T-helper 2 cell treated with Interferon-gamma antibody and Interleukin-4, amounts not matched to agents 5 μg/mL and 100 μg/mL, for 36 hours (primary cell): ENCODE measurements at regions not wholly inside any gene's neighbourhood (a gene's known extent, or its start where the extent isn't known, plus 50 kb on each side); places are given as distances from the start of the nearest gene placed in this dataset.

Experiments used
- DNase-seq: peaks from one replicate; pipeline ENCODE4 v3.0.0; 2021; ENCODE audit warnings: low spot score
- H3K27ac Mint-ChIP-seq: one replicate; pipeline ENCODE4 v1.8.0; 2021; ENCODE audit warnings: mild to moderate bottlenecking, mixed read lengths
- H3K27me3 Mint-ChIP-seq: one replicate; pipeline ENCODE4 v1.8.0; 2021; ENCODE audit warnings: low read depth, mixed read lengths
- H3K36me3 Mint-ChIP-seq: one replicate; pipeline ENCODE4 v1.8.0; 2021; ENCODE audit warnings: low read depth, mixed read lengths
- H3K4me1 Mint-ChIP-seq: one replicate; pipeline ENCODE4 v1.8.0; 2021; ENCODE audit warnings: low read depth, mixed read lengths
- H3K4me3 Mint-ChIP-seq: one replicate; pipeline ENCODE4 v1.8.0; 2022; ENCODE audit warnings: mild to moderate bottlenecking, moderate library complexity, mixed read lengths
- H3K9me3 Mint-ChIP-seq: one replicate; pipeline ENCODE4 v1.8.0; 2021; ENCODE audit warnings: mixed read lengths

GRCh38 chr2:5969303-5969702, 277.1 kb downstream of the SOX11 start:
- H3K27me3 Mint-ChIP-seq: no peaks in the 10 kb centered on the region
- no peak overlapping the region for H3K27ac Mint-ChIP-seq
- no peaks in the 10 kb centered on the region for H3K36me3 Mint-ChIP-seq
- peaks cover 3% of the 10 kb centered on the region for H3K9me3 Mint-ChIP-seq
- H3K4me3 Mint-ChIP-seq: no peak overlapping the region
- no peak for DNase-seq
- no peaks in the 10 kb centered on the region for H3K4me1 Mint-ChIP-seq

- DNase-seq: no peak
- no peaks in the 10 kb centered on the region for H3K4me1 Mint-ChIP-seq
- H3K9me3 Mint-ChIP-seq: peaks cover 3% of the 10 kb centered on the region
- no peak overlapping the region for H3K27ac Mint-ChIP-seq
- H3K4me3 Mint-ChIP-seq: no peak overlapping the region
- H3K27me3 Mint-ChIP-seq: no peaks in the 10 kb centered on the region
- H3K36me3 Mint-ChIP-seq: no peaks in the 10 kb centered on the region
Observed at GRCh38 chr2:5970347-5970746, 278.2 kb downstream of the SOX11 start.

- Mint-ChIP-seq H3K4me1 (no peaks in the 10 kb centered on the region), H3K27me3 (no peaks in the 10 kb centered on the region), H3K27ac (no peak overlapping the region), H3K36me3 (no peaks in the 10 kb centered on the region), H3K4me3 (no peak overlapping the region), H3K9me3 (peaks cover 3% of the 10 kb centered on the region)
- DNase-seq: no peak
Observed at GRCh38 chr2:5974477-5974876, 282.3 kb downstream of the SOX11 start.

- no peaks in the 10 kb centered on the region for H3K36me3 Mint-ChIP-seq
- no peaks in the 10 kb centered on the region for H3K27me3 Mint-ChIP-seq
- H3K27ac Mint-ChIP-seq: no peak overlapping the region
- peaks cover 3% of the 10 kb centered on the region for H3K9me3 Mint-ChIP-seq
- H3K4me3 Mint-ChIP-seq: no peak overlapping the region
- no peak for DNase-seq
- H3K4me1 Mint-ChIP-seq: no peaks in the 10 kb centered on the region
Observed at GRCh38 chr2:5975401-5975800, 283.2 kb downstream of the SOX11 start.

GRCh38 chr2:5976531-5977065, 284.4 kb downstream of the SOX11 start:
- Mint-ChIP-seq H3K9me3 (no peaks in the 10 kb centered on the region), H3K27ac (no peak overlapping the region), H3K4me1 (no peaks in the 10 kb centered on the region), H3K27me3 (no peaks in the 10 kb centered on the region), H3K4me3 (no peak overlapping the region), H3K36me3 (no peaks in the 10 kb centered on the region)
- no peak for DNase-seq

GRCh38 chr2:5977477-5977876, 285.3 kb downstream of the SOX11 start:
- no peaks in the 10 kb centered on the region for H3K4me1 Mint-ChIP-seq
- no peaks in the 10 kb centered on the region for H3K27me3 Mint-ChIP-seq
- H3K27ac Mint-ChIP-seq: no peak overlapping the region
- H3K36me3 Mint-ChIP-seq: no peaks in the 10 kb centered on the region
- DNase-seq: no peak
- no peak overlapping the region for H3K4me3 Mint-ChIP-seq
- no peaks in the 10 kb centered on the region for H3K9me3 Mint-ChIP-seq

- Mint-ChIP-seq H3K36me3 (no peaks in the 10 kb centered on the region), H3K27ac (no peak overlapping the region), H3K4me3 (no peak overlapping the region), H3K9me3 (no peaks in the 10 kb centered on the region), H3K27me3 (no peaks in the 10 kb centered on the region), H3K4me1 (no peaks in the 10 kb centered on the region)
- no peak for DNase-seq
Observed at GRCh38 chr2:5978131-5978751, 286.1 kb downstream of the SOX11 start.

GRCh38 chr2:5980450-5981190, 288.4 kb downstream of the SOX11 start:
- Mint-ChIP-seq H3K4me1 (no peaks in the 10 kb centered on the region), H3K36me3 (no peaks in the 10 kb centered on the region), H3K4me3 (no peak overlapping the region), H3K27me3 (no peaks in the 10 kb centered on the region), H3K27ac (no peak overlapping the region), H3K9me3 (no peaks in the 10 kb centered on the region)
- no peak for DNase-seq

GRCh38 chr2:5982193-5982902, 290.2 kb downstream of the SOX11 start:
- no peaks in the 10 kb centered on the region for H3K36me3 Mint-ChIP-seq
- no peaks in the 10 kb centered on the region for H3K27me3 Mint-ChIP-seq
- H3K9me3 Mint-ChIP-seq: no peaks in the 10 kb centered on the region
- H3K27ac Mint-ChIP-seq: no peak overlapping the region
- H3K4me3 Mint-ChIP-seq: no peak overlapping the region
- no peaks in the 10 kb centered on the region for H3K4me1 Mint-ChIP-seq
- no peak for DNase-seq

- no peaks in the 10 kb centered on the region for H3K4me1 Mint-ChIP-seq
- no peaks in the 10 kb centered on the region for H3K9me3 Mint-ChIP-seq
- H3K36me3 Mint-ChIP-seq: no peaks in the 10 kb centered on the region
- H3K27me3 Mint-ChIP-seq: no peaks in the 10 kb centered on the region
- DNase-seq: no peak
- H3K27ac Mint-ChIP-seq: no peak overlapping the region
- H3K4me3 Mint-ChIP-seq: no peak overlapping the region
Observed at GRCh38 chr2:5982903-5983265, 290.7 kb downstream of the SOX11 start.

- no peak overlapping the region for H3K4me3 Mint-ChIP-seq
- H3K4me1 Mint-ChIP-seq: no peaks in the 10 kb centered on the region
- DNase-seq: no peak
- no peaks in the 10 kb centered on the region for H3K36me3 Mint-ChIP-seq
- no peaks in the 10 kb centered on the region for H3K27me3 Mint-ChIP-seq
- H3K9me3 Mint-ChIP-seq: no peaks in the 10 kb centered on the region
- H3K27ac Mint-ChIP-seq: no peak overlapping the region
Observed at GRCh38 chr2:5983511-5984272, 291.5 kb downstream of the SOX11 start.

GRCh38 chr2:5984273-5984655, 292.1 kb downstream of the SOX11 start:
- Mint-ChIP-seq H3K36me3 (no peaks in the 10 kb centered on the region), H3K4me1 (no peaks in the 10 kb centered on the region), H3K4me3 (no peak overlapping the region), H3K9me3 (no peaks in the 10 kb centered on the region), H3K27me3 (no peaks in the 10 kb centered on the region), H3K27ac (no peak overlapping the region)
- DNase-seq: no peak

- no peaks in the 10 kb centered on the region for H3K36me3 Mint-ChIP-seq
- no peak overlapping the region for H3K4me3 Mint-ChIP-seq
- no peak for DNase-seq
- H3K9me3 Mint-ChIP-seq: no peaks in the 10 kb centered on the region
- H3K4me1 Mint-ChIP-seq: no peaks in the 10 kb centered on the region
- H3K27me3 Mint-ChIP-seq: no peaks in the 10 kb centered on the region
- no peak overlapping the region for H3K27ac Mint-ChIP-seq
Observed at GRCh38 chr2:5984946-5985345, 292.8 kb downstream of the SOX11 start.
